GM23248 (cell line): ENCODE measurements at regions not wholly inside any gene's neighbourhood (a gene's known extent, or its start where the extent isn't known, plus 50 kb on each side); places are given as distances from the start of the nearest gene placed in this dataset.
A peak's percentile ranks its signal among the peaks of the same experiment; 100 is the strongest.

ENCODE experiments used
- DNase-seq: peaks from one replicate; pipeline ENCODE4 v3.0.0-alpha.2; 2015
- H2AFZ ChIP-seq: fragments of 200-600 bp; sonication (generic); 2 replicates; pipeline ENCODE4 v1.6.1; 2016; ENCODE audit warnings: antibody characterized with exemption
- H3F3A ChIP-seq: fragments of 200-600 bp; sonication (generic); 2 replicates; pipeline ENCODE4 v1.6.1; 2016; ENCODE audit warnings: mild to moderate bottlenecking, antibody characterized with exemption, mixed run types; ENCODE audit not compliant: insufficient read depth
- H3K27ac ChIP-seq: fragments of 200-600 bp; sonication (generic); 2 replicates; pipeline ENCODE4 v1.5.1; 2016; ENCODE audit warnings: mild to moderate bottlenecking
- H3K27me3 ChIP-seq: fragments of 200-600 bp; sonication (generic); replicated peaks from 2 replicates; pipeline ENCODE4 v1.6.1; 2016; ENCODE audit warnings: mild to moderate bottlenecking; ENCODE audit not compliant: insufficient read depth
- H3K36me3 ChIP-seq: fragments of 200-600 bp; sonication (generic); 2 replicates; pipeline ENCODE4 v1.6.1; 2016; ENCODE audit warnings: low read depth, mild to moderate bottlenecking
- H3K4me1 ChIP-seq: fragments of 200-600 bp; sonication (generic); 2 replicates; pipeline ENCODE4 v1.6.1; 2016; ENCODE audit warnings: mild to moderate bottlenecking; ENCODE audit not compliant: insufficient read depth
- H3K4me2 ChIP-seq: fragments of 200-600 bp; sonication (generic); one replicate; pipeline ENCODE4 v1.6.1; 2016; ENCODE audit warnings: mild to moderate bottlenecking; ENCODE audit not compliant: unreplicated experiment
- H3K4me3 ChIP-seq: fragments of 200-600 bp; sonication (generic); 2 replicates; pipeline ENCODE4 v1.5.1; 2016; ENCODE audit warnings: mild to moderate bottlenecking
- H3K79me2 ChIP-seq: fragments of 200-600 bp; sonication (generic); 2 replicates; pipeline ENCODE4 v1.6.1; 2016; ENCODE audit warnings: mild to moderate bottlenecking; ENCODE audit not compliant: insufficient read depth
- H3K9ac ChIP-seq: fragments of 200-600 bp; sonication (generic); 2 replicates; pipeline ENCODE4 v1.6.1; 2016; ENCODE audit warnings: mild to moderate bottlenecking
- H3K9me2 ChIP-seq: fragments of 200-600 bp; sonication (generic); 2 replicates; pipeline ENCODE4 v1.6.1; 2016; ENCODE audit warnings: mixed run types, mild to moderate bottlenecking, moderate library complexity; ENCODE audit not compliant: insufficient read depth
- H3K9me3 ChIP-seq: fragments of 200-600 bp; sonication (generic); one replicate; pipeline ENCODE4 v1.6.1; 2017; ENCODE audit warnings: low read depth
- H4K20me1 ChIP-seq: fragments of 200-600 bp; sonication (generic); 2 replicates; pipeline ENCODE4 v1.6.0; 2016; ENCODE audit not compliant: insufficient read depth
- EZH2 ChIP-seq: fragments of 200-600 bp; sonication (generic); IDR thresholded peaks from 2 replicates; pipeline ENCODE4 v1.6.1; 2018; ENCODE audit warnings: antibody characterized with exemption, mild to moderate bottlenecking; ENCODE audit not compliant: insufficient read depth, poor library complexity, severe bottlenecking
- EZH2phosphoT487 ChIP-seq: fragments of 200-600 bp; sonication (generic); IDR thresholded peaks from 2 replicates; pipeline ENCODE4 v1.6.1; 2018; ENCODE audit warnings: antibody characterized with exemption, moderate library complexity, mild to moderate bottlenecking, low read depth; ENCODE audit not compliant: insufficient read depth
- WGBS, 2 experiments: methylation state at CpG; one replicate each; pipeline ENCODE4 v1.1.6; 2015 to 2017; ENCODE audit warnings: low lambda C conversion rate in 2 of 2, low coverage in 1 of 2; ENCODE audit errors: missing lambda C conversion rate in 2 of 2; 5-methylcytosine and 5-hydroxymethylcytosine counted together
- in situ Hi-C: fragments of 300-500 bp; cut with MboI; formaldehyde crosslinking; loops from 2 replicates; pipeline ENCODE4 v1.15.0; 2020

- Histone ChIP-seq H3K27me3 (no peaks in the 10 kb centered on the region), H3K9ac (no peak overlapping the region), H3K9me2 (no peaks in the 10 kb centered on the region), H3F3A (peaks cover 20% of the 10 kb centered on the region; the same call in 1 of the 2 replicates), H3K4me3 (peak overlapping the region; percentile 55), H3K4me1 (peaks cover 31% of the 10 kb centered on the region), H3K4me2 (peak overlapping the region; percentile 56), H2AFZ (peak overlapping the region; percentile 63), H3K27ac (peak overlapping the region; percentile 20), H3K9me3 (no peaks in the 10 kb centered on the region), H3K36me3 (no peaks in the 10 kb centered on the region), H3K79me2 (no peaks in the 10 kb centered on the region), H4K20me1 (no peaks in the 10 kb centered on the region)
- in situ Hi-C loops = no loop called here
- DNase-seq = peak; percentile 85
- 26 to 29% methylated on average over 8 of the region's 8 CpGs for WGBS, 2 experiments
- TF ChIP-seq EZH2phosphoT487 (no peak), EZH2 (no peak)
These were observed 287.8 kb upstream of the RASA1 start for GRCh38 chr5:86979811-86980411.

DNA sequence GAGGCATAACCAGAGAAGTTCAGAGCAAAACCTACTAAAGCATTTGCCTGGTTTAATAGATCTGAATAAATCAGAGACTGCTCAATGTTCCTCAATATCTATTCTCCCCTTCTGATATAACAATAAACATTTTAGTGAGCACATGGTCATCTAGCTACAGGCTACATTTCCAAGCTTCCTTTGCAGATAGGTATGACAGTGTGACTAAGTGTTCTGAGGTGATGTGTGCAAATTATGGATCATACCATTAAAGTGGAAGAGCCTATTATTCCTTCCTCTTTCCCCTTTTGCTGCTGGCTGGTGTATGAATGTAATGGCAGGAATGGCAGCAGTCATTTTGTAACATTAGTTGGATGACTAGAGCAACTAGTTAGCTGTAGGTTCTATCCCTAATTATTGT is 285.8 kb upstream of the RASA1 start:
- no peaks in the 10 kb centered on the region for H4K20me1 ChIP-seq
- no peaks in the 10 kb centered on the region for H3K9me2 ChIP-seq
- in situ Hi-C loops = no loop called here
- H3K4me1 ChIP-seq = peaks cover 26% of the 10 kb centered on the region
- no peaks in the 10 kb centered on the region for H3K27me3 ChIP-seq
- H3F3A ChIP-seq = peaks cover 14% of the 10 kb centered on the region; the same call in 1 of the 2 replicates
- H3K27ac ChIP-seq = no peak overlapping the region
- H2AFZ ChIP-seq = no peak overlapping the region
- H3K4me3 ChIP-seq = no peak overlapping the region
- no peak for TF ChIP-seq EZH2phosphoT487
- TF ChIP-seq EZH2 = no peak
- H3K79me2 ChIP-seq = no peaks in the 10 kb centered on the region
- no peaks in the 10 kb centered on the region for H3K36me3 ChIP-seq
- no peak overlapping the region for H3K4me2 ChIP-seq
- no peak for DNase-seq
- no peak overlapping the region for H3K9ac ChIP-seq
- no peaks in the 10 kb centered on the region for H3K9me3 ChIP-seq

- peaks cover 14% of the 10 kb centered on the region; the same call in 1 of the 2 replicates for H3F3A ChIP-seq
- no peaks in the 10 kb centered on the region for H3K79me2 ChIP-seq
- H3K9me2 ChIP-seq = no peaks in the 10 kb centered on the region
- no peaks in the 10 kb centered on the region for H3K36me3 ChIP-seq
- H3K4me1 ChIP-seq = peaks cover 18% of the 10 kb centered on the region
- DNase-seq = no peak
- in situ Hi-C loops = no loop called here
- no peaks in the 10 kb centered on the region for H3K27me3 ChIP-seq
- no peak overlapping the region for H3K4me3 ChIP-seq
- H4K20me1 ChIP-seq = no peaks in the 10 kb centered on the region
- H3K9ac ChIP-seq = no peak overlapping the region
- WGBS, 2 experiments = 85 to 97% methylated on average over 1 of the region's 1 CpG
- H2AFZ ChIP-seq = peak overlapping the region; percentile 14; the same call in 1 of the 2 replicates
- TF ChIP-seq EZH2phosphoT487 (no peak), EZH2 (no peak)
- no peaks in the 10 kb centered on the region for H3K9me3 ChIP-seq
- H3K27ac ChIP-seq = no peak overlapping the region
- no peak overlapping the region for H3K4me2 ChIP-seq
These were observed 284.5 kb upstream of the RASA1 start for GRCh38 chr5:86983208-86983607.

GRCh38 chr5:86986837-86987236 is 280.8 kb upstream of the RASA1 start:
- no peak overlapping the region for H3K4me2 ChIP-seq
- no peak for TF ChIP-seq EZH2
- TF ChIP-seq EZH2phosphoT487 = no peak
- H3K79me2 ChIP-seq = no peaks in the 10 kb centered on the region
- WGBS, 2 experiments = 94 to 95% methylated on average over 3 of the region's 3 CpGs
- H3K4me1 ChIP-seq = no peaks in the 10 kb centered on the region
- H3F3A ChIP-seq = no peaks in the 10 kb centered on the region
- no peak overlapping the region for H3K9ac ChIP-seq
- H3K27ac ChIP-seq = no peak overlapping the region
- DNase-seq = peak; percentile 2
- no peaks in the 10 kb centered on the region for H3K9me2 ChIP-seq
- in situ Hi-C loops = no loop called here
- no peaks in the 10 kb centered on the region for H3K27me3 ChIP-seq
- H3K36me3 ChIP-seq = no peaks in the 10 kb centered on the region
- no peaks in the 10 kb centered on the region for H3K9me3 ChIP-seq
- H2AFZ ChIP-seq = no peak overlapping the region
- no peaks in the 10 kb centered on the region for H4K20me1 ChIP-seq
- H3K4me3 ChIP-seq = no peak overlapping the region

DNA sequence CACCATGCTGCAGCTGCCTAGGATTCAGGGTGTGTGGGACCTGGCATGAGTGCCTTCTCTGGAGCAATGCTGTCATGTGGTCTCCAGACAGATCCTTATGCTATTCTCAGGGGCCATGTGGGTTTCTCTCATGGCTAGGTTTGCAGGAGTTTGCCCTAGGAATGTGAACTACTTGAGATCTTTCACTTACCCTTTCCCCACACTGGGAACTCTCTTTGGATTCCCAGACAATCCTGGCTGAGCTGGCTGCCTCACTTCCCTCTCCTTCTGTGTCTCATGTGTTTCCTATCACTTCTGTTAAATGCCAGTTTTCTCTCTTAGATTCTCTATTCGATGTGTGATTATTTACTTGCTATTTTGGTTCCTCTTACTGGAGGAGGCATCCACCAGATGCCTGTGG is 270.2 kb upstream of the RASA1 start:
- H3K9me3 ChIP-seq = no peaks in the 10 kb centered on the region
- no peak overlapping the region for H3K27ac ChIP-seq
- H3K4me3 ChIP-seq = no peak overlapping the region
- H3K9me2 ChIP-seq = no peaks in the 10 kb centered on the region
- H3K79me2 ChIP-seq = no peaks in the 10 kb centered on the region
- no peak for DNase-seq
- H3K4me2 ChIP-seq = no peak overlapping the region
- no peak overlapping the region for H2AFZ ChIP-seq
- no peaks in the 10 kb centered on the region for H3K4me1 ChIP-seq
- H3F3A ChIP-seq = no peaks in the 10 kb centered on the region
- in situ Hi-C loops = no loop called here
- no peak overlapping the region for H3K9ac ChIP-seq
- TF ChIP-seq EZH2 = no peak
- no peak for TF ChIP-seq EZH2phosphoT487
- H3K27me3 ChIP-seq = 0 out of 2 replicates have a peak, but pooled peaks cover 4% of the 10 kb centered on the region
- H3K36me3 ChIP-seq = no peaks in the 10 kb centered on the region
- H4K20me1 ChIP-seq = no peaks in the 10 kb centered on the region
- WGBS, 2 experiments = 0% methylated on average over 1 of the region's 1 CpG
